NCI-H1105 treated with DMSO at 0.1 percent for 48 hours (cell line): ENCODE measurements at regions not wholly inside any gene's neighbourhood (a gene's known extent, or its start where the extent isn't known, plus 50 kb on each side); places are given as distances from the start of the nearest gene placed in this dataset.
A peak's percentile ranks its signal among the peaks of the same experiment; 100 is the strongest.

Experiments used
- DNase-seq: peaks from one replicate; lab custom pipeline; 2025; lab: John Stamatoyannopoulos, UW

- no peak for DNase-seq
Observed at GRCh38 chr5:125286271-125286670, 539.8 kb upstream of the ZNF608 start.

GRCh38 chr5:125289606-125290005, 543.2 kb upstream of the ZNF608 start:
- DNase-seq = no peak

GRCh38 chr5:125290935-125291334, 544.5 kb upstream of the ZNF608 start:
- DNase-seq = no peak

GRCh38 chr5:125291447-125291846, 545.0 kb upstream of the ZNF608 start:
- DNase-seq = no peak

- no peak for DNase-seq
Observed at GRCh38 chr5:125293223-125293622, 546.8 kb upstream of the ZNF608 start.

- no peak for DNase-seq
Observed at GRCh38 chr5:125293726-125294125, 547.3 kb upstream of the ZNF608 start.

- no peak for DNase-seq
Observed at GRCh38 chr5:125294844-125295243, 548.4 kb upstream of the ZNF608 start.

- DNase-seq = no peak
Observed at GRCh38 chr5:125295405-125295872, 549.0 kb upstream of the ZNF608 start.

GRCh38 chr5:125298258-125298657, 551.8 kb upstream of the ZNF608 start:
- no peak for DNase-seq

GRCh38 chr5:125298746-125299379, 552.4 kb upstream of the ZNF608 start:
- no peak for DNase-seq

- DNase-seq = no peak
Observed at GRCh38 chr5:125301711-125302110, 555.3 kb upstream of the ZNF608 start.

GRCh38 chr5:125302577-125302976, 556.1 kb upstream of the ZNF608 start:
- no peak for DNase-seq

GRCh38 chr5:125306741-125307140, 560.3 kb upstream of the ZNF608 start:
- no peak for DNase-seq

GRCh38 chr5:125310749-125311148, 564.3 kb upstream of the ZNF608 start:
- DNase-seq = no peak

GRCh38 chr5:125311743-125312142, 565.3 kb upstream of the ZNF608 start:
- DNase-seq = no peak

- DNase-seq = no peak
Observed at GRCh38 chr5:125313555-125313954, 567.1 kb upstream of the ZNF608 start.

GRCh38 chr5:125315306-125315705, 568.9 kb upstream of the ZNF608 start:
- DNase-seq = no peak

- no peak for DNase-seq
Observed at GRCh38 chr5:125316391-125316790, 570.0 kb upstream of the ZNF608 start.

- peak; percentile 70 for DNase-seq
Observed at GRCh38 chr5:125316915-125317535, 570.6 kb upstream of the ZNF608 start.

- peak; percentile 78 for DNase-seq
Observed at GRCh38 chr5:125317536-125317995, 571.1 kb upstream of the ZNF608 start.

GRCh38 chr5:125321654-125322053, 575.2 kb upstream of the ZNF608 start:
- no peak for DNase-seq

GRCh38 chr5:125323613-125324012, 577.2 kb upstream of the ZNF608 start:
- no peak for DNase-seq

- no peak for DNase-seq
Observed at GRCh38 chr5:125325488-125326149, 579.2 kb upstream of the ZNF608 start.
